ENCODE measurements at regions not wholly inside any gene's neighbourhood (a gene's known extent, or its start where the extent isn't known, plus 50 kb on each side); places are given as distances from the start of the nearest gene placed in this dataset.
A peak's percentile ranks its signal among the peaks of the same experiment; 100 is the strongest.

DNA sequence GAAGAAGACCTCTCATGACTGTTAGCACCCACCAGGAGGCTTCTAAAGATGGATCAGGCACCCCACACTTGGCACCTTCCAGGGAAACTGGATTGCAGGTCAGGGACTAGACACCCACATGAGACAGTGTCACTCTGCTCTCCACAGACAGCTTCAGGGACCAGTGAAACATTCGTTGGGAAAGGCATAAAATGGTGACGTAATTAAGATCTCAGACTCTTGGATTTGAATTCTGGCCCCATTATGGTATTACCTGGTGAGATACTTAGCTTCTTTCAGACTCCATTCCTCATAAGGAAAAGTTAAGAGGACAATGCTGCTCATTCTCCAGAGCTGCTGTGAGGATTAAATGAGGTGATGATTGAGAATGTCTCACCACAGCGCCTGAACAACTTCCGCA lies 261.1 kb downstream of the ARRDC4 start:
- no peak overlapping the region for H3K9ac ChIP-seq (ENCODE audit: insufficient read depth in 1 of 2, low read depth in 2 of 2, low read length in 2 of 2)
- DNase-seq (ENCODE audit: extremely low read depth in 1 of 4, low spot score in 3 of 4) = no peak
- in situ Hi-C loops (cut with MboI) = no loop called here
- no peaks in the 10 kb centered on the region for H4K20me1 ChIP-seq (replicated peaks; ENCODE audit: control insufficient read depth, insufficient read depth, low read length)
- H3K4me2 ChIP-seq (ENCODE audit: insufficient read depth, low read length) = no peak overlapping the region
- no peaks in the 10 kb centered on the region for H3K9me3 ChIP-seq (replicated peaks; ENCODE audit: control insufficient read depth, insufficient read depth, low read depth, low read length)
- H3K9me1 ChIP-seq (ENCODE audit: control insufficient read depth, insufficient read depth, low read length) = no peaks in the 10 kb centered on the region
- H3K36me3 ChIP-seq (ENCODE audit: control insufficient read depth, insufficient read depth, low read length) = no peaks in the 10 kb centered on the region
- intact Hi-C loops (cut with micrococcal nuclease) = no loop called here
- no TSS peak for BruUV-seq (replicated peaks)
- 0% methylated on average over 4 of the region's 4 CpGs for WGBS (ENCODE audit: insufficient coverage, low coverage, missing lambda C conversion rate)
- H3K27ac ChIP-seq (ENCODE audit: extremely low read depth, low read depth, low read length) = no peak overlapping the region
- ChIA-PET POLR2A (no interaction called here), CTCF (ENCODE audit: low intra/inter-chr PET ratio) (no interaction called here)
- no peak for FAIRE-seq
- no peaks in the 10 kb centered on the region for H3K4me1 ChIP-seq (replicated peaks in 1 of 2; ENCODE audit: control insufficient read depth in 2 of 2, insufficient read depth in 2 of 2, low read length in 2 of 2)
- H2AFZ ChIP-seq (ENCODE audit: low read depth, low read length) = no peak overlapping the region
- H3K4me3 ChIP-seq = no peak overlapping the region
- ATAC-seq = no peak
- H3K79me2 ChIP-seq (ENCODE audit: control insufficient read depth, insufficient read depth, low read length) = no peaks in the 10 kb centered on the region
- no peak for TF ChIP-seq PYGO2 (tag; IDR thresholded peaks at IDR 0.05)
- TF ChIP-seq, protein P1, sequence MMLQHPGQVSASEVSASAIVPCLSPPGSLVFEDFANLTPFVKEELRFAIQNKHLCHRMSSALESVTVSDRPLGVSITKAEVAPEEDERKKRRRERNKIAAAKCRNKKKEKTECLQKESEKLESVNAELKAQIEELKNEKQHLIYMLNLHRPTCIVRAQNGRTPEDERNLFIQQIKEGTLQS (IDR thresholded peaks at IDR 0.05) = peak; percentile 14; the same call in 1 of the 2 replicates
- TF ChIP-seq, protein P1 (CRISPR knock-in tag; conservative IDR thresholded peaks at IDR 0.05) = no peak
- H3K27me3 ChIP-seq (ENCODE audit: control insufficient read depth in 2 of 2, insufficient read depth in 2 of 2, low read length in 2 of 2) = no peaks in the 10 kb centered on the region

GRCh38 chr15:98226149-98226548 lies 265.6 kb downstream of the ARRDC4 start:
- Histone ChIP-seq H2AFZ (ENCODE audit: low read depth, low read length) (no peak overlapping the region), H3K27me3 (ENCODE audit: control insufficient read depth in 2 of 2, insufficient read depth in 2 of 2, low read length in 2 of 2) (no peaks in the 10 kb centered on the region), H3K27ac (ENCODE audit: extremely low read depth, low read depth, low read length) (no peak overlapping the region), H3K79me2 (ENCODE audit: control insufficient read depth, insufficient read depth, low read length) (no peaks in the 10 kb centered on the region), H3K4me1 (replicated peaks in 1 of 2; ENCODE audit: control insufficient read depth in 2 of 2, insufficient read depth in 2 of 2, low read length in 2 of 2) (no peaks in the 10 kb centered on the region), H3K36me3 (ENCODE audit: control insufficient read depth, insufficient read depth, low read length) (no peaks in the 10 kb centered on the region), H3K9me1 (ENCODE audit: control insufficient read depth, insufficient read depth, low read length) (no peaks in the 10 kb centered on the region), H4K20me1 (replicated peaks; ENCODE audit: control insufficient read depth, insufficient read depth, low read length) (no peaks in the 10 kb centered on the region), H3K9me3 (replicated peaks; ENCODE audit: control insufficient read depth, insufficient read depth, low read depth, low read length) (no peaks in the 10 kb centered on the region), H3K4me3 (no peak overlapping the region), H3K4me2 (ENCODE audit: insufficient read depth, low read length) (no peak overlapping the region), H3K9ac (ENCODE audit: insufficient read depth in 1 of 2, low read depth in 2 of 2, low read length in 2 of 2) (no peak overlapping the region)
- CTCF ChIA-PET (ENCODE audit: low intra/inter-chr PET ratio) = no interaction called here
- no peak for DNase-seq (ENCODE audit: extremely low read depth in 1 of 4, low spot score in 3 of 4)
- POLR2A ChIA-PET = no interaction called here
- no peak for ATAC-seq
- no peak for FAIRE-seq
- in situ Hi-C loops (cut with MboI) = no loop called here
- intact Hi-C loops (cut with micrococcal nuclease) = no loop called here
- 0% methylated on average over 3 of the region's 3 CpGs for WGBS (ENCODE audit: insufficient coverage, low coverage, missing lambda C conversion rate)
- BruUV-seq (replicated peaks) = no TSS peak
- no peak for TF ChIP-seq PRDM10 (IDR thresholded peaks at IDR 0.05; ENCODE audit: partially characterized antibody)
- TF ChIP-seq ATF7 (IDR thresholded peaks at IDR 0.05) = no peak
- no peak for TF ChIP-seq ZNF3 (CRISPR knock-in tag; IDR thresholded peaks at IDR 0.05)
- TF ChIP-seq, protein P2, sequence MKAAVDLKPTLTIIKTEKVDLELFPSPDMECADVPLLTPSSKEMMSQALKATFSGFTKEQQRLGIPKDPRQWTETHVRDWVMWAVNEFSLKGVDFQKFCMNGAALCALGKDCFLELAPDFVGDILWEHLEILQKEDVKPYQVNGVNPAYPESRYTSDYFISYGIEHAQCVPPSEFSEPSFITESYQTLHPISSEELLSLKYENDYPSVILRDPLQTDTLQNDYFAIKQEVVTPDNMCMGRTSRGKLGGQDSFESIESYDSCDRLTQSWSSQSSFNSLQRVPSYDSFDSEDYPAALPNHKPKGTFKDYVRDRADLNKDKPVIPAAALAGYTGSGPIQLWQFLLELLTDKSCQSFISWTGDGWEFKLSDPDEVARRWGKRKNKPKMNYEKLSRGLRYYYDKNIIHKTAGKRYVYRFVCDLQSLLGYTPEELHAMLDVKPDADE (conservative IDR thresholded peaks at IDR 0.05; ENCODE audit: control insufficient read depth, low read depth, low read length) = no peak
- no peak for TF ChIP-seq NFXL1 (CRISPR knock-in tag; IDR thresholded peaks at IDR 0.05)
- TF ChIP-seq HMGXB4 (CRISPR knock-in tag; IDR thresholded peaks at IDR 0.05) = no peak
